Endothelial cell of umbilical vein (primary cell): ENCODE measurements at regions not wholly inside any gene's neighbourhood (a gene's known extent, or its start where the extent isn't known, plus 50 kb on each side); places are given as distances from the start of the nearest gene placed in this dataset.

ENCODE experiments used
- BruUV-seq: library from RNA; stranded (reverse); fragments of 400-500 nt; replicated peaks from 2 replicates; lab custom pipeline; 2021; lab: Mats Ljungman, UMichigan
- CTCF ChIA-PET: fragments of 300-600, 350-600 bp; sonication (Branson Sonifier 250); formaldehyde crosslinking; loops from one replicate; lab custom pipeline; 2021; ENCODE audit warnings: antibody characterized with exemption, inconsistent platforms; lab: Charles Lee
- POLR2A ChIA-PET: fragments of 300-600, 350-600 bp; sonication (Branson Sonifier 250); formaldehyde crosslinking; loops from one replicate; lab custom pipeline; 2021; ENCODE audit warnings: antibody characterized with exemption, inconsistent platforms; lab: Charles Lee
- DNase-seq: peaks from one replicate; pipeline ENCODE4 v3.0.0-alpha.2; 2011; ENCODE audit warnings: low read depth, low spot score
- FAIRE-seq: peaks from 2 replicates; lab custom pipeline; 2011; peaks lifted over from hg19 to GRCh38; lab: Jason Lieb, UNC
- H2AFZ ChIP-seq: 2 replicates; pipeline ENCODE4 v1.6.0; 2012; ENCODE audit warnings: low read depth, low read length, control low read depth, inconsistent platforms
- H3K27ac ChIP-seq: 2 replicates; pipeline ENCODE4 v1.5.1; 2011; ENCODE audit warnings: low read depth, mild to moderate bottlenecking, control low read depth, low read length, moderate library complexity; ENCODE audit not compliant: insufficient read depth
- H3K27me3 ChIP-seq, 2 experiments: 2 replicates each; pipeline versions ENCODE4 v1.6.0 to v1.6.1; 2011; ENCODE audit warnings: low read length in 2 of 2, mixed read lengths in 1 of 2; ENCODE audit not compliant: control insufficient read depth in 2 of 2, insufficient read depth in 2 of 2
- H3K36me3 ChIP-seq, 2 experiments: 2 replicates in 1 of 2; 3 replicates in 1 of 2; pipeline ENCODE4 v1.5.1; 2011; ENCODE audit warnings: low read length in 2 of 2, mild to moderate bottlenecking in 1 of 2, moderate library complexity in 1 of 2; ENCODE audit not compliant: control insufficient read depth in 2 of 2, insufficient read depth in 2 of 2; ENCODE audit errors: extremely low read depth in 1 of 2
- H3K4me1 ChIP-seq: 3 replicates; pipeline ENCODE4 v1.5.1; 2011; ENCODE audit warnings: mild to moderate bottlenecking, low read length; ENCODE audit not compliant: control insufficient read depth, insufficient read depth; ENCODE audit errors: extremely low read depth
- H3K4me2 ChIP-seq: 2 replicates; pipeline ENCODE4 v1.6.1; 2011; ENCODE audit warnings: low read length, control low read depth, mixed read lengths; ENCODE audit not compliant: insufficient read depth
- H3K4me3 ChIP-seq, 3 experiments: fragments of 200-600 bp in 1 of 3; sonication (generic), shearing (Covaris generic) in 1 of 3; replicated peaks in 1 of 3; 2 replicates each; pipeline ENCODE4 v1.5.1; 2011 to 2016; ENCODE audit warnings: control low read depth in 3 of 3, low read length in 3 of 3, mild to moderate bottlenecking in 2 of 3, inconsistent platforms in 1 of 3, low read depth in 1 of 3, moderate library complexity in 1 of 3; ENCODE audit not compliant: insufficient read depth in 1 of 3
- H3K79me2 ChIP-seq: 2 replicates; pipeline ENCODE4 v1.6.0; 2012; ENCODE audit warnings: low read length, inconsistent platforms; ENCODE audit not compliant: control insufficient read depth, insufficient read depth
- H3K9ac ChIP-seq: replicated peaks from 2 replicates; pipeline ENCODE3; 2011; ENCODE audit warnings: low read length, control low read depth; ENCODE audit not compliant: insufficient read depth; ENCODE audit errors: extremely low read depth
- H3K9me1 ChIP-seq: replicated peaks from 3 replicates; pipeline ENCODE4 v1.6.0; 2011; ENCODE audit warnings: mild to moderate bottlenecking, low read length; ENCODE audit not compliant: control insufficient read depth, insufficient read depth; ENCODE audit errors: extremely low read depth
- H3K9me3 ChIP-seq: replicated peaks from 2 replicates; pipeline ENCODE4 v1.5.1; 2012; ENCODE audit warnings: low read length, inconsistent platforms; ENCODE audit not compliant: control insufficient read depth, insufficient read depth
- H4K20me1 ChIP-seq: replicated peaks from 2 replicates; pipeline ENCODE3; 2011; ENCODE audit warnings: mild to moderate bottlenecking, low read length; ENCODE audit not compliant: control insufficient read depth, insufficient read depth; ENCODE audit errors: extremely low read depth
- EZH2 ChIP-seq: IDR thresholded peaks from 2 replicates; pipeline ENCODE4 v1.6.1; 2012; ENCODE audit warnings: borderline replicate concordance, low read depth, mild to moderate bottlenecking, moderate library complexity, low read length, inconsistent platforms; ENCODE audit not compliant: severe bottlenecking
- FOS ChIP-seq: IDR thresholded peaks from 2 replicates; pipeline ENCODE4 v1.6.1; 2011; ENCODE audit warnings: mild to moderate bottlenecking, low read length, moderate library complexity, borderline replicate concordance; ENCODE audit not compliant: insufficient read depth
- GATA2 ChIP-seq: IDR thresholded peaks from 2 replicates; pipeline ENCODE4 v1.7.0; 2011; ENCODE audit warnings: low read depth, mild to moderate bottlenecking, moderate library complexity, mixed read lengths, low read length; ENCODE audit not compliant: insufficient read length, insufficient read depth
- JUN ChIP-seq: IDR thresholded peaks from 2 replicates; pipeline ENCODE4 v1.6.1; 2011; ENCODE audit warnings: borderline replicate concordance, low read depth; ENCODE audit not compliant: insufficient read length, insufficient read depth
- MYC ChIP-seq: IDR thresholded peaks from one replicate; pipeline ENCODE4 v1.6.1; 2011; ENCODE audit warnings: mild to moderate bottlenecking, low read depth, low read length
- POLR2A ChIP-seq: IDR thresholded peaks from 2 replicates; pipeline ENCODE4 v1.6.1; 2012; ENCODE audit warnings: low read depth, mild to moderate bottlenecking, control low read depth, low read length
- POLR2AphosphoS5 ChIP-seq: IDR thresholded peaks from 2 replicates; pipeline ENCODE4 v1.6.1; 2012; ENCODE audit warnings: low read depth, mild to moderate bottlenecking, control low read depth, low read length, moderate library complexity; ENCODE audit not compliant: insufficient read depth
- dilution Hi-C: fragments of 300-500 bp; cut with MboI; formaldehyde crosslinking; loops from one replicate; pipeline ENCODE4 v1.15.0; 2019; ENCODE audit warnings: low sequenced_read_pairs; ENCODE audit not compliant: extremely low pct_ligation_motif_present
- intact Hi-C: fragments of 100-400 bp; cut with micrococcal nuclease; formaldehyde crosslinking; loops from one replicate; pipeline ENCODE4 v1.10.0; 2022
- TF ChIP-seq, protein P1 (sequence below): IDR thresholded peaks from 2 replicates; pipeline ENCODE4 v1.6.1; 2011; ENCODE audit not compliant: insufficient read depth, insufficient read length
- TF ChIP-seq, protein P2 (sequence below), 2 donors: IDR thresholded peaks; 1 replicate in 1 of 2; 2 replicates in 1 of 2; pipeline ENCODE4 v1.5.1; 2011; ENCODE audit warnings: low read length in 2 of 2, mild to moderate bottlenecking in 2 of 2, moderate library complexity in 2 of 2, control low read depth in 1 of 2, inconsistent platforms in 1 of 2, low read depth in 1 of 2; ENCODE audit not compliant: insufficient read depth in 1 of 2; ENCODE audit errors: extremely low read depth in 1 of 2

DNA sequence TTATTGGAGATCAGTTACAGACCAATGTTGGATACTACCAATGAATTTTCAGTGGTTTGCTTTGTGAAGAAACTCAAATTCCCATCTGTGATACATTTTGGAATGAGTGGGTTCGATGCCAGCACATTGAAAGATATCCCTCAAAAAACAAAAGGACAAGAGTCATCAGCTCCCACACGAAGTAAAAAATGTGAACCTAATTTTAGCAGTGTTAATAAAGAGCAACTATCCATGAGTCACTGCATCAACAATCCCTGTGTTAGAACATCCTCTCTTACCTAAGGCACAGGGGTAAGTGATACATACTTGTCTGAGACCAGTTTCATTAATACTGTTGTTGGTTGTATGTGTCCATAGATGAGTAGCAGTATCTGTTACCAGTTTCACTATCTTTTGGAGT, 551.8 kb upstream of the SOX11 start:
- peaks cover 2% of the 10 kb centered on the region for H3K9me3 ChIP-seq
- H2AFZ ChIP-seq, result no peak overlapping the region
- no peaks in the 10 kb centered on the region for H4K20me1 ChIP-seq
- H3K36me3 ChIP-seq, result no peaks in the 10 kb centered on the region
- DNase-seq, result no peak
- no peaks in the 10 kb centered on the region for H3K27me3 ChIP-seq
- H3K9ac ChIP-seq, result no peak overlapping the region
- TF ChIP-seq JUN (no peak), EZH2 (no peak)
- TF ChIP-seq, protein P1, sequence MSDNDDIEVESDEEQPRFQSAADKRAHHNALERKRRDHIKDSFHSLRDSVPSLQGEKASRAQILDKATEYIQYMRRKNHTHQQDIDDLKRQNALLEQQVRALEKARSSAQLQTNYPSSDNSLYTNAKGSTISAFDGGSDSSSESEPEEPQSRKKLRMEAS, result no peak
- no peak for FAIRE-seq
- H3K4me1 ChIP-seq, result no peaks in the 10 kb centered on the region
- intact Hi-C loops, result no loop called here
- H3K27ac ChIP-seq, result no peak overlapping the region
- no peaks in the 10 kb centered on the region for H3K9me1 ChIP-seq
- dilution Hi-C loops, result no loop called here
- ChIA-PET CTCF (no interaction called here), POLR2A (no interaction called here)
- H3K4me3 ChIP-seq, result no peak overlapping the region
- H3K79me2 ChIP-seq, result no peaks in the 10 kb centered on the region
- H3K4me2 ChIP-seq, result no peak overlapping the region
- no TSS peak for BruUV-seq

DNA sequence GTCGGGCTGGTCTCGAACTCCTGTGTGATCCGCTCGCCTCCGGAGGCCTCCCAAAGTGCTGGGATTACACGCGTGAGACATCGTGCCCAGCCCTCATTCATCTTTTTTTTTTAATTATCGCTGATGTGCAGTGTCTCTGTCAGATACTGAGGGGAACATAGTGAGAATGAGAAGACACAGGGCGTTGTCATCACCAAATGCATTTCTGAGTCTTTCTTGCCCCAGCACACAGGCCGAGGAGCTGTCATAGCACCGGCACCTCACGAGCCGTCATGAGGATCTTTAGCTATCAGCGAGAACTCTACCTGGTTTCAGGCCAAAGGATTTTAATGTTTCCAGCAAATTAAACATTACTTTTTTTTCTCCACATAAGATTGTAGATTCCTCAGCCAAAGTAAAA, 548.0 kb upstream of the SOX11 start:
- DNase-seq, result no peak
- H3K79me2 ChIP-seq, result no peaks in the 10 kb centered on the region
- dilution Hi-C loops, result no loop called here
- ChIA-PET CTCF (no interaction called here), POLR2A (no interaction called here)
- FAIRE-seq, result no peak
- H3K9me3 ChIP-seq, result no peaks in the 10 kb centered on the region
- no peak overlapping the region for H3K4me3 ChIP-seq
- no peaks in the 10 kb centered on the region for H3K36me3 ChIP-seq
- TF ChIP-seq FOS (no peak), JUN (no peak), MYC (no peak), GATA2 (no peak), POLR2A (no peak), EZH2 (no peak), POLR2AphosphoS5 (no peak)
- TF ChIP-seq, protein P2, sequence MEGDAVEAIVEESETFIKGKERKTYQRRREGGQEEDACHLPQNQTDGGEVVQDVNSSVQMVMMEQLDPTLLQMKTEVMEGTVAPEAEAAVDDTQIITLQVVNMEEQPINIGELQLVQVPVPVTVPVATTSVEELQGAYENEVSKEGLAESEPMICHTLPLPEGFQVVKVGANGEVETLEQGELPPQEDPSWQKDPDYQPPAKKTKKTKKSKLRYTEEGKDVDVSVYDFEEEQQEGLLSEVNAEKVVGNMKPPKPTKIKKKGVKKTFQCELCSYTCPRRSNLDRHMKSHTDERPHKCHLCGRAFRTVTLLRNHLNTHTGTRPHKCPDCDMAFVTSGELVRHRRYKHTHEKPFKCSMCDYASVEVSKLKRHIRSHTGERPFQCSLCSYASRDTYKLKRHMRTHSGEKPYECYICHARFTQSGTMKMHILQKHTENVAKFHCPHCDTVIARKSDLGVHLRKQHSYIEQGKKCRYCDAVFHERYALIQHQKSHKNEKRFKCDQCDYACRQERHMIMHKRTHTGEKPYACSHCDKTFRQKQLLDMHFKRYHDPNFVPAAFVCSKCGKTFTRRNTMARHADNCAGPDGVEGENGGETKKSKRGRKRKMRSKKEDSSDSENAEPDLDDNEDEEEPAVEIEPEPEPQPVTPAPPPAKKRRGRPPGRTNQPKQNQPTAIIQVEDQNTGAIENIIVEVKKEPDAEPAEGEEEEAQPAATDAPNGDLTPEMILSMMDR (IDR thresholded peaks at IDR 0.05; ENCODE audit: extremely low read depth in 1 of 2, insufficient read depth in 1 of 2, low read depth in 1 of 2, low read length in 2 of 2), result no peak
- TF ChIP-seq, protein P1, result no peak
- no peak overlapping the region for H3K9ac ChIP-seq
- H3K27ac ChIP-seq, result no peak overlapping the region
- BruUV-seq, result no TSS peak
- no peak overlapping the region for H2AFZ ChIP-seq
- no peak overlapping the region for H3K4me2 ChIP-seq
- no peaks in the 10 kb centered on the region for H3K27me3 ChIP-seq
- no peaks in the 10 kb centered on the region for H3K4me1 ChIP-seq
- no peaks in the 10 kb centered on the region for H3K9me1 ChIP-seq
- H4K20me1 ChIP-seq, result no peaks in the 10 kb centered on the region
- intact Hi-C loops, result no loop called here
